Hematopoietic multipotent progenitor cell treated with erythropoietin and hydrocortisone succinate and interleukin-3 and kit ligand, for 8 days (in vitro differentiated cells): ENCODE measurements at regions not wholly inside any gene's neighbourhood (a gene's known extent, or its start where the extent isn't known, plus 50 kb on each side); places are given as distances from the start of the nearest gene placed in this dataset.
"Not testable (repeated sequence)": the region's sequence is repeated elsewhere in the genome, so short reads cannot be mapped to it uniquely, and the experiment has no call there.

Experiments used
- DNase-seq: peaks from one replicate; pipeline ENCODE4 v3.0.0-alpha.2; 2015

DNA sequence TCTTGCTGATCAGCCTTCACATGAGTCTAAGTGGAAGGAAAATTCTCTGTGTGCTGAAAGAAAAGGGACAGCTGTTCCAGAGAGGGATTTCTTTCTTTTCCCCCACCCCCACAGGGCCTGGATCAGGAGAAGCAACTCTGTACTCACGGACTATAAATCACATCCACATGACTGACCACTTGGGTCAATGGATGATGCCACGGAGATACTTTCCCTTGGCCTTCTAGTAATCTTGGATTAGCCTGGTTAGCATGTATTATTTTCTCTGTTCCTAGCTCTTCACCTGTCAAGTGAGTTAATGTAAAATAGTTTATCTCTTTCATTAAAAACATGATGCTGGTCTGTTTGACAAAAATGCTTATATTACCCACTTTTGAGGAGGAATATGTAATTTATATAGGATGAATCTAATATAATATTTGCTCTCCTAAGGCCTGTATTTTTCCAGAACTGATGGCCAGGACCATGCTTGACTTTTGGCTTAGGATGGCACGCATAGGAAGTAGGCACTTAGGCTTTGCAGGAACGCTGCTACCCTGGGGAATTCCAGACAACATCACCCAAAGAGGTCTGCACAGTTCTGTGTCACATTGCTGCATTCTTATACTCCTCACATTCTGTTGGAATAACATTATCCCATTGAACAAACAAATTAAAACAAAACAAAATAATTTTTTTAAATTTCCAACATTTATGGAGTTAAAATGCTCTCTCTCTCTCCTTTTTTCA is 892.1 kb downstream of the TLE1 start:
- DNase-seq: no peak

DNA sequence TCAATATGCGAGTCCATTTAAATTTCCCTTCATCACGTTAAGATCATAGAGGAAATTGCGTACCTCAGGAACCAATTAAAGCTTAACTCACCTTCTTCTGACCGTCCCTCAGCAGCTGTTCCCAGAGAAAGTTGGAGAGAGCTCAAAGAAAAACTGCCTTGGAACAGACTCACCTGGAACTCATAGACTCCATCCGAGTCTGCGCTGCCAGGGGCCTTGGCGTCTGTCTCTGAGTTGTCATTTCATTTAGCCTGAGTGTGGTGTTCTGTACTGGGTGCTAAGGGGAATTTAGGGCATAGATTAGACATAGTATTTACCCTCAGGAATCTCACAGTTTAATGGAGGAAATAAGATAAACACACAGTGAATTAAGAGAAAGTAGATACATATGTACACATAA is 892.7 kb downstream of the TLE1 start:
- no peak for DNase-seq

DNA sequence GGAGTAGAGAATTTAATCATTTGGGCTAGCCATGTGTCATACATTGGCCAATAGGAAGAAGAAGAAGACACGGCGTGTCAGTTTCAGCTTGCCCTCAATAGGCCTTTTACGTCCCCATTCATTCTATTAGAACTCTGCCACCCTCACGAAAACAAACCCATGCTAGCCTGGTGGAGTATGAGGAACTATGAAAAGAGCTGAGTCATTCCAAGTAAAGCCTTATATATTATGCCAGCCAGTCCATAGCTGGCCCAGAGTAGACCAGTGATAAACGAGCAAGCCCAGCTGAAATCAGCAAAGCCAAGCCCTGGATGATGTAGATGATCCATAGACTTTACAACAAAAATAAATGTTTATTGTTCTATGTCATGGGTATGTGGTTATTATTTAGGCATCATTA is 895.1 kb downstream of the TLE1 start:
- DNase-seq: no peak

DNA sequence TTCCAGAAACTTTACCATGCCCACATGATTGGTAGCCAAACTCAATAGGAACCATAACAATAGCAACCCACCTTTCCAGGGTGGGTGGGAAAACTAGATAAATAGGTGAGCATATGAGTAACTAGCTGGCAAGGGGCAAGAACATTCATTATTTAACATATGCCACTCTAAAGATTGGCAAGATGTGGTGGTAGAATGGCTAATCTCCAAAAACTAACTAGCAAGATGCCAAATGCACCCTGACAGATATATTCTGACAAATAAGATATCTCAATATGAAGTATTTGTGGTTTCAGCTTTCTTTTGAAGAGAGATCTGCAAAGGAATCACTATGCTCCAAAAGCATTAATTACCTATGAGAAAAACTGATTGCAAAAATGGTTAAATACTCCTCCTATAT is 895.6 kb downstream of the TLE1 start:
- no peak for DNase-seq

DNA sequence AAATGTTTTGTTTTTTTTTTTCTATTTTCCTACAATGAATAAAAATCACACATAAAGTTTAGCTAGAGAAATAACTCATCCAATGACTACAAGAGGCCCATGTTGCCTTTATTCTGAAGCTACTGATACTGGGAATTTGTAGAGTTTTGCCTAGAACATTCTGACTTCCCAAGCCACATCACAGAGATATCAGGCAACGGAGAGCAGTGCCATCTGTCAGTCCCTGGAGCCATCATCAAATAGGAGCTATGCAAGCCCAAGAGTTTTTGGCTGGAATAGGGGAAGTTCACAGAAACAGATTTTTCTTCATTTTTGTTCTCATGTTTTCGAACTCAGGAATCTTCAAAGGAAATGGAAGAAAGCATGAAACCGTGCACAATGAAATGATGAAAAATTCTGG is 896.6 kb downstream of the TLE1 start:
- DNase-seq: no peak

DNA sequence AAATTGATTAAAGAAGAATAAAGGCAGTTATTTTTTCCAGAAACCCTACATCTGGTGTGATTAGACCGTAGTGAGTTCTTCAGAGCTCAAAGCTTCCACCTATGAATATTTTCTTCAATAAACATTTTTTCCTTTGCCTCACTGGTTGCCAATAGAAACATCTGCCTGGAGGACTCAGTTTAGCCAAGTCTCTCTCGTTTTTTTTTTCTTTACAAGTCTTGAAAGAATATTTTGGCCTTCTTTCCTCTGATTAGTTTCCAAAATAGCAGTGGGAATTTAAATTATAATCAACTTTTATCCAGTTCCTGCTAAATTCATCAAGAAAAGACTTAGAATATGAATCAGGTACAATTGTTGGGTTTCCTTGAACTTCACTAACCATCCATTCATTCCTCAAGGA is 897.5 kb downstream of the TLE1 start:
- DNase-seq: no peak

DNA sequence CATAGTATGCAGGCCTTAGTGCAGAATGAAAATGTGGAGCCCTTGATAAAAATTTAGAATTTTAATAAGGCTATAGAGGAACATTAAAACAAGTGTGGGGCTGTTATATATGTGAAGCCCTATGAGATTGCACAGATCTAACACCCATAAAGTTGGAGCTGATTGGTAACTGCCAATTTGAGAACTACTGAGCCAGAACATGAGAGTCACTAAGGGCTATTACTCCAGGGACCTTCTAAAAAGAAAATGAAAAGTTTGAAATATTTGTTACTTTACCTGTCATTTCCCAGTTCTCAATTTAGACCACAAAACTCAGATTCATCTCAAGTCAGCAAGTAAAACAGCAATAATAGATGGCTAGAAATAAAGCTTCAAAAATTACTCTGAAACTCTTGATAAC is 898.6 kb downstream of the TLE1 start:
- DNase-seq: no peak

DNA sequence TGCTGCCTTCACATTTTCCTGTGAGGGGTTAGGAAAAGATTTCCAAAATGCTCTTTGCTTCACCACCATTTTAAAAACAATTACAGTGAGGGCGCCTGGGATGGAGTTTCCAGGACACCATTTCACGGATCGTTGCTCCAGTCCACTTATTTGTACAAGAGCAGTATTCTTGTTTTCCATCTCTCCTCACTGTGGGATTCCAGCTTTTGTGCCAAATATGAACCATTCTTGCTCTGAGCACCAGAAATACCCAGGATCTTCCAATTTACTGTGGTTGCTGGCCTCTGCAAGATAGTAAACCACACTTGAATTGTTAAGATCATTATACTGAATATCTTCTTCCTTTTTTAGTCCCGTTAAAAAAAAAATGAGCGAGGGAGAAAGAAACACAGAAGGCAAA is 899.5 kb downstream of the TLE1 start:
- no peak for DNase-seq

DNA sequence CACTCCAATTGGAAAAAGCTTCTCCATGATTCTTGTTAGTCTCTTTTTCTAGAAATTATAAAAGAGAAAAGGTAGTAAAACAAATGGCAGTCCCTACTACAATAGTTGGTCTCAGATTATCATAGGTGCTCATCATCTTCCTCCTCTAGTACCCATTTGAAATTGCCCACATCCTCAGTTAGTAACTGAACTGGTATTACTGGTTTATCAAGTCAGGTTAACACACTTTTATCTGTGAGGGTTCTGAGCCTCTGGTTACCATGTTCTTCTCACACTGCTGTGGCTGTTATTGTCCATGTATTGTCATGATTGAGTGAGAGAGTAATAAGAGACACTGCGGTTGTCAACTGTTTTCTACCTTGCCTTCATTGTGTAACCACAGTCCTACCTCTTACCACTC is 901.7 kb downstream of the TLE1 start:
- no peak for DNase-seq

DNA sequence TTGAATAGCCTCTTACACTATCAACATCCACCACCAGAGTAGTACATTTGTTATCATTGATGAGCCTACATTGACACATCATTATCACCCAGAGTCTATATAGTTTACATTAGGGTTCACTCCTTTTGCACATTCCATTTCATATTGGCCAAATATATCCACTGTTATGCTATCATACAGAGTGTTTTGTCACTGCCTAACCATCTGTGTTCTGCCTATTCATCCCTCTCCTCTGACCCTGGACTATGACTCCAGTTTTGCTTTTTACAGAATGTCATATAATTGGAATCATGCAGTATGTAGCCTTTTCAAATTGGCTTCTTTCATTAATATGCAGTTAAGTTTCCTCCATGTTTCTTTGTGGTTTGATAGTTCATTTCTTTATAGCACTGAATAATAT is 904.7 kb downstream of the TLE1 start:
- no peak for DNase-seq

DNA sequence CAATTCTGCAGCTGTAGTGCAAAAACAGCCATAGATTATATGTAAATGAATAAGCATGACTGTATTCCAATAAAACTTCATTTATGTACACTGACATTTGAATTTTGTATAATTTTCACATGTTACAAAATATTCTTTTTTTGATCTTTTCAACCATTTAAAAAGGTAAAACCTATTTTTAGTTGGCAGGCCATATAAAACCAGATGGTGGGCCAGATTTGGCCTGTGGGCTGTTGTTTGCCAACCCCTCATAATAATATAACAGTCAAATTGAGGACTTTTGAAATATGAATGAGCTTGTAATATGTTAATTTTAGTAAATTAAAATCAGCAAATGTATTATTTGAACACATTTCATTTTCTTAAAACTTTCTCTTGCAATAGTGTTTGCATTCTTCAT is 913.4 kb downstream of the TLE1 start:
- no peak for DNase-seq

DNA sequence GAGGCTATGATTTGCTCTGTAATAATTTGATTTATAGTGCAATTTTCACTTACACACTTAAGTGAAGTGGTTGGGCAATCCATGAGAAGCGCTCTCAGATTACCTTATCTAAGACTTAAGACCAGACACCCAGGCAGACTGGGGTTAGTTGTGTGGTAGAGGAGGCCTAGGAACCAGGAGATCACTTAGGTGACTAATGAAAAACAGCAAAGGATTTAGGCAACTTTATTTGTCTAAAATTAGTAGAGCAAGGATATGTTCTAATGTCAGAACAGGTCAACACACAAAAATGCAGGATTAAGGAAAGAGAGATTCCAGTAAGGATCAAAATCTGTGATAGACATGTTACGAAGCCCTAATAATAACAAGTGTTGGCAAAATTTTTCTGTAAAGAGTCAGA is 913.8 kb downstream of the TLE1 start:
- DNase-seq: no peak

DNA sequence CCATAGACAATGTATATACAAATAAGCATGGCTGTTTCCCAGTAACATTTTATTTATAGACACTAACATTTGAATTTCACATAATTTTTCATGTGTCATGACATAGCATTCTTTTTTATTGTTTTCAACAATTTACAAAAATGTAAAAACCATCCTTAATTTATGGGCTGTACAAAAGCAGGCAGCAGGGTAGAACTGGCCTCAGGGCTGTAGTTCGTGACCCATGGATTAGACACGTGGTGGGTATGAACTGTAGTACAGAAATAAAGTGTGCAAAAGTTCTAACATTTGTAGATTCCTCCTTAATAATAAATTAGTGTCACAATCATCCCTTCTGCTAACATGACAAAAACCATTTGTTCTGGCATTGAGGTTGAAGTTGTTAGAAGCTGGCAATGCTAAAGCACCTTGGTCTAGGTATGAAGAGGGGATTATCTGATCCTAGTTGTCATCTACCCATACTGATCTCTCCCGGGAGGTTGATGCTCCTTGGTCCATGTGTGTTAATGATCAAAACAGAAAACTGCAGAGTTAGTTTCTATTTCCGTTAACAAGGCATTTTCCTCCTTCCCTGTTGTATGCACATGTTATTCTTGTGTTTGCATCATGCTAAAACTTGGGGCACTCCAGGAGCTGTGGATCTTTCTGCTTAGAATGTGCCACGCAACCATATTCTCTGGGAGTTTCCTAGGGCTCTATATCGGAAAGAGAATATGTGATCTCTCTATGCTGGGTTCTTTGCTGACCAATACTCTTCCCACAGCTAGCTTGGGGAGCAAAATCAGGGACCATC is 917.6 kb downstream of the TLE1 start:
- DNase-seq: no peak

DNA sequence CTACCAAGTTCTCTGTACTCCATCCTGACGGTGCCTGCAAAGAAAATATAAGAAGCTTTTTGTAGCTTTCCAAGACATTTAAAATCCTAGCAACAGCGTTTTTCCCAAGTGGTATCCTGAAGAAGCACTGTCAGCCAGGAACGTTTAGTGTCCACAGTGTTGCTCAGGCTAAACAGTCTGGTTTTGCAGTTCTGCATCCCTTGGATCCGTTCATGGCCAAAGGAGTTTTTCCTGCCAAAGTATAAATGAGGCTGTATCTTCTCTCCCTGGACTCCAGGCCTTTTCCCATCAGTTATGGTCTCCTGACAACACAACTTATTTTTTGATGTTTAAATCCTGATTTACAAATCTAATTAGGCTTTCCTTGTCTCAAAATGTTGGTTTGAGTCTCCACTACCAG is 925.8 kb downstream of the TLE1 start:
- DNase-seq: no peak

DNA sequence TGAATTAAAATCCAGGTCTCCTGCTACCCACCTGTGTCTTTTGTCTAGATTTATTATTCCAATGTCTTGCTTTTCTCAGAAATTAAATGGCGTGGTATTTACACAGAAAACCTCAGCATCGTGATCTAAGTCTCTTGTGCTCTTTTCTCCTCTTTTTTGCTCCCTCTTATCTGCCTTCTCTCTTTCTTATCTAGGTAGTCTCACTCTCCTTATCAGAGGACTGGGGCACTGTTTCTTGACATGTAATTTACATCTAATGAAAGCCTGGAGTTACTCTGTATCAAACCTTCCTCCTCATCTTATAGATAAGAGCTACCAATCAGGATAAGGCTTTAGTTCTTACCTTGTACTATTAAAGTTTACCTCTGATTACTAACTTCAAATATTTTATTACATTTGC is 933.8 kb downstream of the TLE1 start:
- DNase-seq: no peak

DNA sequence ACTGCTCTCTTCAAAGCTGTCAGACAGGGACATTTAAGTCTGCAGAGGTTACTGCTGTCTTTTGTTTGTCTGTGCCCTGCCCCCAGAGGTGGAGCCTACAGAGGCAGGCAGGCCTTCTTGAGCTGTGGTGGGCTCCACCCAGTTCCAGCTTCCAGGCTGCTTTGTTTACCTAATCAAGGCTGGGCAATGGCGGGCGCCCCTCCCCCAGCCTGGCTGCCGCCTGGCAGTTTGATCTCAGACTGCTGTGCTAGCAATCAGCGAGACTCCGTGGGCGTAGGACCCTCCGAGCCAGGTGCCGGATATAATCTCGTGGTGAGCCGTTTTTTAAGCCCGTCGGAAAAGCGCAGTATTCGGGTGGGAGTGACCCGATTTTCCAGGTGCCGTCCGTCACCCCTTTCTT is 942.3 kb downstream of the TLE1 start:
- DNase-seq: not testable (repeated sequence)

DNA sequence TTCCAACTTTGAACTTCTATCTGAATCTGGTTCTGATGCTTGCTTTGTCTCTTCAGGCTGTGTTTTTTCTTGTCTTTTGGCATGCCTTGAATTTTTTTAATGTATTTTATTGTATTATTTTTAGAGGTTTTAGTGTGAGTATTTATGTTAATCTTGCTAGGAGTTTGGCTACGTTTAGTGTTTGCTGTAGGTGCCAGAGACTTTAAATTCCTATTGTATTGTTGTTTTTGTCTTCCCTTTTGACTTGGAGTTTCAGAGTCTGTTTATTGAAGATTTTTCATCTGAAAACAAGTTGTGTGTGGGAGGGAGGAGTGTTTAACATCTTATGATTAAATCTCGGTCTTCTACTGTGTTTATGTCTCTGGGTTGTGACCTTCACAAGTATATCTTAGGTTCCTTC is 956.8 kb downstream of the TLE1 start:
- no peak for DNase-seq

DNA sequence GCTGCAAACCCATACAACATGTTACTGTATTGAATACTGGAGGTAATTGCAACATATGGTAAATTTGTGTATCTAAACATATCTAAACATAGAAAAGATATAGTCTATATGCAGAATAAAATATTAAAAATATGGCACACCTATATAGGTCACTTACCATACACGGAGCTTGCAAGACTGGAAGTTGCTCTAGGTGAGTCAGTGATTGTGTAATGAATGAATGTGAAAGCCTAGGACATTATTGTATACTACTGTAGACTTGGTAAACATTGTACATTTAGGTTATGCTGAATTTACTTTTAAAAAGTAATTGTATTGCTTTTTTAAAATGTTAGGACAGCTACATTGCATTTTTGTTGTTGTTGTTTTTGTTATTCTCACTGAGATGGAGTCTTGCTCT is 968.8 kb downstream of the TLE1 start:
- DNase-seq: no peak

DNA sequence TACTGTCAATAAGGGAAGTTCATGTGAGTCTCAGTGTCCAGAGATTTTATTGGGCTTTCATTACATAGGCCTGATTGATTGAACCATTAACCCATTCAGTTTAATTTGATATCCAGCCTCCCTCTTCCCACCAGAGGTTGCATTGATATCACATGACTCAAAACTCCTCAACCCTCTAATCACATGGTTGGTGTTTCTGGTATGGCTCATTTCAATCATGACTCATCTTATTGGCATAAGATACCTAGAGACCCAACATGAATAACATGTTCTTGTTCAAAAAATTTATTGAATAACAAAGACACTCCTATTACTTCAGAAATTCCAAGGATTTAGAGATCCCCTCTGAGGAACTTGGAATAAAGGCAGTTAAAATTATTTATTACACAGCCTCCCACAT is 982.2 kb downstream of the TLE1 start:
- DNase-seq: no peak

DNA sequence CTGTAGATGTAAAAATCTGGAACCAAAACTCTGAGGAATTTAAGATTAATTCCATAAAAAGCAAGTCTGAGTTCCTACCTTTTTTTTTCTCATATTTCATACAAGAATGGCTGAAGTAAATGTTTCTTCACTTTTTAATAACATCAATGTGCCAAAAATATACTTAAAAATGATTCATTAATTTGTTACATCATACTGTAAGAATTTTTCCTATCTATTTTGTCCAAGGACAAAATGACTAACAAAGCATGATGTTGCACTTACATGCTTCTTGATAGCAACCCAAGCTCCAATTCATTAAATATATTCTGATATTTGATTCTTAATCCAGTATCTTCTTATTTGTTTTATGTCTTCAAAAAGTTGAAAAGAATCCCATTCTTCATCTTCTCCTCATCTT is 988.3 kb downstream of the TLE1 start:
- no peak for DNase-seq

DNA sequence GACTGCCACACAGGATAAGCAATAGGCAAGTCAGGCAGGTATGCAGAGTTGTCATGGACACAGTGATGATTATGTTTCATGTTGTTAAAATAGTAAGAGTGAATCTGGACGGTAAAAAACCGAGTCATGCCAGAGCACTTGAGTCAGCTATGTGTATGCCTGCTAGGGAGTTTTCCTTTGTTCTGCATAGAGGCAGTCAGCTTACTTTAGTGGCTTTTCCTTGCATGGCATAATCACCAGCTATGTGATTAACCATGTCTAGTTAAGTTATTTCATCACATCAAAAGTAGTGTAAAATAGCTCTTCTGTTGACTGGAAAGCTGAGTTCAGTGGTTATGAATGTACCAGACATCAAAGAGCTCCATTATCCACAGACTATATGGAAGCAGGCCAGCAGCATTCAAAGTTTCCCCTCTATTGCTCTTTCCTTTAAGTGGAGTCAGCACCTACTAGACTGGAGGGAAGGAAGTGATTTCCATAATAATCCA is 989.8 kb downstream of the TLE1 start:
- no peak for DNase-seq

DNA sequence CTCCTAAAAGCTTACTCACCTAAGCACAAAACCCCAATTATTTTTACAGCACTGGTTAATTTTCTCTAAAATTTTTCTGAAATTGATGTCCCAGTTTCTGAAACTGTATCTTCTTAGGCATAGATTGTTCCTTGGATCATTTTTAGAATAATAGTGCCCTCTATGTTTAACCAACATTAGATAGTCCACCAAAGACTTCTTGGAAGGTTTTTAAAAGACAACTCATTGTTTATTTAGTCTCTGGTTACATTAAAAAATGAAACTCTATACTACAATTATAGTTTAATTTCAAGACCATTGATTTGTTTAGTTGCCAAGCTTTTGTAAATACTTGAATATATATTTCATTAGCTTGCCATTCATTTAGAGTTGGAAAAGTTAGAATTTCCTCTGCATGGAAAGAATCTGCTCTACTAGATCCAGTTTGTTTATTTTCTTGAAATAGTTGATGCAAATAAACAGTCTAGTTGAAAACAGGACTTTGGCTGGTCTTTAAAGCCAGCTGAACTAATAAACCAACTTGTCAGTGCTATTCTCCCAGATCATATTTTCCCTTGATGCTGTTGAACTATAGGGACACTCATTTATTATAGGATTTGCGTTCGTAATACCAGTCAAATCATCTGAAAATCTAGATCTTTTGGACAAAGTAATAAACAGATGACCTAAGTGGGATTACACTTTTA is 990.5 kb downstream of the TLE1 start:
- DNase-seq: no peak

DNA sequence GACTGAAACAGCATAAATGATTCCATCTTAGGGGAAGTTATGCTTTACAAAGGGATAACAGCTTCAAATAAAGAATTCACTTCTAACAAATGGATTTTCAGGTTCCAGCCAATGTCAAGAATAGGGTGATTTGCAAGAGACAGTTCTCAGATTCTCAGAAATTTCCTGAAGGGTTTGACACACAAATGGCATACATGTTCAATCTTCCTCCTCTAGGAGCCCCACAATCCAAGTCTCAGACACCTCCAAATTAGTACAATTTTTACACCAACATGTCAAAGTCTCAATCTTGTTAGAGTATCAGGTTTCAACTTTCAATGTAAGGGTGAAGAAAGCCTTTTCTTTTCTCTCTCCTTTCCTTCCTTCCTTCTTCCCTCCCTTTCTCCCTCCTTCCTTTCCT is 996.6 kb downstream of the TLE1 start:
- no peak for DNase-seq

DNA sequence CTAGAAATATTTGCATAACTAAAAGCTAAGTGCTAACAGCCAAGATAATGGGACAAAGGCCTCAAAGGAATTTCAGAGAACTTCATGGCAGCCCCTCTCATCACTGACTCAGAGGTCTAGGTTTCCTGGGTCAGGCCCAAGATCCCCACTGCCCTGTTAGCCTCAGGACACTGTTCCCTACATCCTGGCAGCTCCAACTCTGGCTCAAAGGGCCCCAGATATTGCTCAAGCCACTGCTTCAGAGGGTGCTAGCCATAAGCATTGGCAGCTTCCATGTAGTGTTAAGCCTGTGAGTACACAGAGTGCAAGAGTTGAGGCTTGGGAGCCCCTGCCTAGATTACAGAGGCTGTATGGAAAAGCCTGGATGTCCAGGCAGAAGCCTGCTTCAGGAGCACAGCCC is 998.1 kb downstream of the TLE1 start:
- DNase-seq: no peak
